ENCODE measurements at regions not wholly inside any gene's neighbourhood (a gene's known extent, or its start where the extent isn't known, plus 50 kb on each side); places are given as distances from the start of the nearest gene placed in this dataset.

DNA sequence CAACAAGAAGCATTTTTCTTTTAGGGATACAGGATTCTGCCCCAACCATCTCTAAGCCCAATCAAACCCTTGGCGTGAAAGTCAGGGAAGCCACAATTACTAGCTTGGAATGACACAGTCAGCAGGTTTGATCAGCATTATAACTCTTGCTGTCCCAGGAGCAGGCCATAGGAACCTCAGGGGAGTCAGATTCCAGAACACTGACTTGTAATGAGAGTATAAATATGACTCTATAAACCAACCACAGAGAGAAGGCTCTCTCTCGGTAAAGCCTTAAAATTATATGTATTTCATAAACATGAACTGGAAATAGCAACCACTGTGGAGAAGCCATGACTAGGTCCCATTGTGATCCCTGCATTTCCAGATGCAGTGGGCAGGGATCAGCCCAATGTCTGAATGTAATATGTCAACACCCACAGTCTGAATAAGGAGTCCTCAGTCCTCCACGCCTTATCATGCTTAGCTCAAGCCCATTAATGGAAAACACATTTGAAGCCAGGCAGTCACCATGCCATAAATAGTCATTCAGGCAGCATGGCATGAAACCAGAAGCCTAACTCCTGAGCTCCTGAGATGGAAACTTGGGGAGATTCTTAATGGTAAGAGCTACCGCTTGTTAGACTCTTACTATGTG lies 99.1 kb upstream of the MTNR1B start:
- intact Hi-C loops (cut with micrococcal nuclease; ENCODE audit: unreplicated experiment): no loop called here
- H3K9me3 Mint-ChIP-seq (ENCODE audit: unreplicated experiment): no peaks in the 10 kb centered on the region
- TF ChIP-seq, protein P1, sequence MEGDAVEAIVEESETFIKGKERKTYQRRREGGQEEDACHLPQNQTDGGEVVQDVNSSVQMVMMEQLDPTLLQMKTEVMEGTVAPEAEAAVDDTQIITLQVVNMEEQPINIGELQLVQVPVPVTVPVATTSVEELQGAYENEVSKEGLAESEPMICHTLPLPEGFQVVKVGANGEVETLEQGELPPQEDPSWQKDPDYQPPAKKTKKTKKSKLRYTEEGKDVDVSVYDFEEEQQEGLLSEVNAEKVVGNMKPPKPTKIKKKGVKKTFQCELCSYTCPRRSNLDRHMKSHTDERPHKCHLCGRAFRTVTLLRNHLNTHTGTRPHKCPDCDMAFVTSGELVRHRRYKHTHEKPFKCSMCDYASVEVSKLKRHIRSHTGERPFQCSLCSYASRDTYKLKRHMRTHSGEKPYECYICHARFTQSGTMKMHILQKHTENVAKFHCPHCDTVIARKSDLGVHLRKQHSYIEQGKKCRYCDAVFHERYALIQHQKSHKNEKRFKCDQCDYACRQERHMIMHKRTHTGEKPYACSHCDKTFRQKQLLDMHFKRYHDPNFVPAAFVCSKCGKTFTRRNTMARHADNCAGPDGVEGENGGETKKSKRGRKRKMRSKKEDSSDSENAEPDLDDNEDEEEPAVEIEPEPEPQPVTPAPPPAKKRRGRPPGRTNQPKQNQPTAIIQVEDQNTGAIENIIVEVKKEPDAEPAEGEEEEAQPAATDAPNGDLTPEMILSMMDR (IDR thresholded peaks at IDR 0.05; ENCODE audit: insufficient read depth in 1 of 2, low read depth in 1 of 2, low read length in 1 of 2, severe bottlenecking in 1 of 2, unreplicated experiment in 1 of 2): no peak
- Histone ChIP-seq H3K27me3 (replicated peaks; ENCODE audit: control insufficient read depth, insufficient read depth, low read length) (no peaks in the 10 kb centered on the region), H3K4me1 (no peaks in the 10 kb centered on the region), H3K4me3 (ENCODE audit: low read depth, low read length) (no peak overlapping the region), H3K9me3 (no peaks in the 10 kb centered on the region), H3K36me3 (ENCODE audit: control insufficient read depth, insufficient read depth, low read length) (no peaks in the 10 kb centered on the region)
- H3K36me3 Mint-ChIP-seq (ENCODE audit: insufficient read depth, unreplicated experiment): no peaks in the 10 kb centered on the region
- no peaks in the 10 kb centered on the region for H3K4me1 Mint-ChIP-seq (ENCODE audit: low read depth, unreplicated experiment)
- H3K27ac Mint-ChIP-seq (ENCODE audit: unreplicated experiment): no peak overlapping the region
- no peak overlapping the region for H3K4me3 Mint-ChIP-seq (ENCODE audit: unreplicated experiment)
- no peak for DNase-seq
- ChIA-PET POLR2A (no interaction called here), CTCF (no interaction called here)
- peaks cover 8% of the 10 kb centered on the region for H3K27me3 Mint-ChIP-seq (ENCODE audit: insufficient read depth, unreplicated experiment)
- no TSS peak for BruUV-seq (replicated peaks)

DNA sequence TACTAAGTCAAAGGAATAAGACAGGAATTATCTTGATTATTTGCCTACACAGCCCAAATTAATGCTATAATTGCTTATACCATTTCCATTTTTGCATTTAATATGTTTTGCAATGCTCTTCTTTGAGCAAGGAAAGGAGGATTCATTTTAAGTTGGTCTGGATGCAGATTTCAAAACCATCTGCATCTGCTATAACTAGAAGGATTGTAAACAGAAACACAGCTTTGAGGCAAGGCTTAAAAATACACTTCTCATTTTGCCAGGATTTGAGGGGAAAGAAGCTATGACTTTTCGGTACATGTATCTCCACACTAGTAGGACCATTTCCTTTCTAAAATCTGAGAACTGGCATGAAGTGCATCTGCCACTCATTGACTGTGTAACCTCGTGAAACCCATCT lies 95.9 kb upstream of the MTNR1B start:
- H3K36me3 Mint-ChIP-seq (ENCODE audit: insufficient read depth, unreplicated experiment): no peaks in the 10 kb centered on the region
- no TSS peak for BruUV-seq (replicated peaks)
- no peak for DNase-seq
- peaks cover 22% of the 10 kb centered on the region for H3K27me3 Mint-ChIP-seq (ENCODE audit: insufficient read depth, unreplicated experiment)
- POLR2A ChIA-PET: no interaction called here
- TF ChIP-seq, protein P1 (IDR thresholded peaks at IDR 0.05; ENCODE audit: insufficient read depth in 1 of 2, low read depth in 1 of 2, low read length in 1 of 2, severe bottlenecking in 1 of 2, unreplicated experiment in 1 of 2): no peak
- H3K27me3 ChIP-seq (replicated peaks; ENCODE audit: control insufficient read depth, insufficient read depth, low read length): no peaks in the 10 kb centered on the region
- H3K4me1 ChIP-seq: no peaks in the 10 kb centered on the region
- no peaks in the 10 kb centered on the region for H3K4me1 Mint-ChIP-seq (ENCODE audit: low read depth, unreplicated experiment)
- no peaks in the 10 kb centered on the region for H3K9me3 Mint-ChIP-seq (ENCODE audit: unreplicated experiment)
- intact Hi-C loops (cut with micrococcal nuclease; ENCODE audit: unreplicated experiment): no loop called here
- H3K4me3 ChIP-seq (ENCODE audit: low read depth, low read length): no peak overlapping the region
- H3K9me3 ChIP-seq: no peaks in the 10 kb centered on the region
- CTCF ChIA-PET: no interaction called here
- no peaks in the 10 kb centered on the region for H3K36me3 ChIP-seq (ENCODE audit: control insufficient read depth, insufficient read depth, low read length)
- no peak overlapping the region for H3K4me3 Mint-ChIP-seq (ENCODE audit: unreplicated experiment)
- H3K27ac Mint-ChIP-seq (ENCODE audit: unreplicated experiment): no peak overlapping the region

- no peaks in the 10 kb centered on the region for H3K4me1 ChIP-seq
- H3K27me3 ChIP-seq (replicated peaks; ENCODE audit: control insufficient read depth, insufficient read depth, low read length): no peaks in the 10 kb centered on the region; the same call in 1 of the 2 replicates
- TF ChIP-seq, protein P1 (IDR thresholded peaks at IDR 0.05; ENCODE audit: insufficient read depth in 1 of 2, low read depth in 1 of 2, low read length in 1 of 2, severe bottlenecking in 1 of 2, unreplicated experiment in 1 of 2): no peak
- H3K4me3 Mint-ChIP-seq (ENCODE audit: unreplicated experiment): no peak overlapping the region
- no peaks in the 10 kb centered on the region for H3K36me3 Mint-ChIP-seq (ENCODE audit: insufficient read depth, unreplicated experiment)
- ChIA-PET CTCF (no interaction called here), POLR2A (no interaction called here)
- H3K4me1 Mint-ChIP-seq (ENCODE audit: low read depth, unreplicated experiment): no peaks in the 10 kb centered on the region
- intact Hi-C loops (cut with micrococcal nuclease; ENCODE audit: unreplicated experiment): no loop called here
- BruUV-seq (replicated peaks): no TSS peak
- H3K9me3 ChIP-seq: no peaks in the 10 kb centered on the region
- no peaks in the 10 kb centered on the region for H3K36me3 ChIP-seq (ENCODE audit: control insufficient read depth, insufficient read depth, low read length)
- H3K4me3 ChIP-seq (ENCODE audit: low read depth, low read length): no peak overlapping the region
- no peak for DNase-seq
- H3K9me3 Mint-ChIP-seq (ENCODE audit: unreplicated experiment): no peaks in the 10 kb centered on the region
- peaks cover 27% of the 10 kb centered on the region for H3K27me3 Mint-ChIP-seq (ENCODE audit: insufficient read depth, unreplicated experiment)
- no peak overlapping the region for H3K27ac Mint-ChIP-seq (ENCODE audit: unreplicated experiment)
Observed at GRCh38 chr11:92875473-92875872, 94.0 kb upstream of the MTNR1B start.

All from Caco-2 (cell line).